Activated naive CD4-positive, alpha-beta T cell treated with anti-CD3 and anti-CD28 coated beads, Interleukin-2, amount 50 U/mL, for 24 hours (primary cell): ENCODE measurements at regions not wholly inside any gene's neighbourhood (a gene's known extent, or its start where the extent isn't known, plus 50 kb on each side); places are given as distances from the start of the nearest gene placed in this dataset.

Experiments used
- H3K27ac Mint-ChIP-seq: one replicate; pipeline ENCODE4 v1.8.0; 2021; ENCODE audit warnings: mild to moderate bottlenecking, mixed read lengths
- H3K27me3 Mint-ChIP-seq: one replicate; pipeline ENCODE4 v1.8.0; 2021; ENCODE audit warnings: mixed read lengths
- H3K36me3 Mint-ChIP-seq: one replicate; pipeline ENCODE4 v1.8.0; 2021; ENCODE audit warnings: mixed read lengths
- H3K4me1 Mint-ChIP-seq: one replicate; pipeline ENCODE4 v1.8.0; 2021; ENCODE audit warnings: mixed read lengths
- H3K4me3 Mint-ChIP-seq: one replicate; pipeline ENCODE4 v1.8.0; 2021; ENCODE audit warnings: mild to moderate bottlenecking, mixed read lengths
- H3K9me3 Mint-ChIP-seq: one replicate; pipeline ENCODE4 v1.8.0; 2021; ENCODE audit warnings: mixed read lengths

- Mint-ChIP-seq H3K36me3 (no peaks in the 10 kb centered on the region), H3K4me1 (no peaks in the 10 kb centered on the region), H3K27me3 (peaks cover 7% of the 10 kb centered on the region), H3K27ac (no peak overlapping the region), H3K4me3 (no peak overlapping the region), H3K9me3 (no peaks in the 10 kb centered on the region)
Measured at GRCh38 chr7:131606346-131607290, 50.2 kb upstream of the PODXL start.
